ENCODE measurements at regions not wholly inside any gene's neighbourhood (a gene's known extent, or its start where the extent isn't known, plus 50 kb on each side); places are given as distances from the start of the nearest gene placed in this dataset.

- TF ChIP-seq CTCF (IDR thresholded peaks at IDR 0.05; ENCODE audit: control insufficient read depth, insufficient read depth, low read depth, low read length, missing control alignments), result no peak
- no peak overlapping the region for H3K4me3 ChIP-seq (ENCODE audit: control insufficient read depth, low read depth, low read length)
- no peak for DNase-seq (ENCODE audit: low read depth)
Observed at GRCh38 chr2:82538590-82539279, 1920.3 kb downstream of the SUCLG1 start.

- no peak for TF ChIP-seq CTCF (IDR thresholded peaks at IDR 0.05; ENCODE audit: control insufficient read depth, insufficient read depth, low read depth, low read length, missing control alignments)
- no peak overlapping the region for H3K4me3 ChIP-seq (ENCODE audit: control insufficient read depth, low read depth, low read length)
- no peak for DNase-seq (ENCODE audit: low read depth)
Observed at GRCh38 chr2:82528288-82528687, 1930.8 kb downstream of the SUCLG1 start.

- no peak for TF ChIP-seq CTCF (IDR thresholded peaks at IDR 0.05; ENCODE audit: control insufficient read depth, insufficient read depth, low read depth, low read length, missing control alignments)
- no peak for DNase-seq (ENCODE audit: low read depth)
- no peak overlapping the region for H3K4me3 ChIP-seq (ENCODE audit: control insufficient read depth, low read depth, low read length)
Observed at GRCh38 chr2:82527124-82527523, 1932.0 kb downstream of the SUCLG1 start.

- H3K4me3 ChIP-seq (ENCODE audit: control insufficient read depth, low read depth, low read length), result no peak overlapping the region
- no peak for DNase-seq (ENCODE audit: low read depth)
- TF ChIP-seq CTCF (IDR thresholded peaks at IDR 0.05; ENCODE audit: control insufficient read depth, insufficient read depth, low read depth, low read length, missing control alignments), result no peak
Observed at GRCh38 chr2:82526277-82526676, 1932.8 kb downstream of the SUCLG1 start.

- no peak for DNase-seq (ENCODE audit: low read depth)
- H3K4me3 ChIP-seq (ENCODE audit: control insufficient read depth, low read depth, low read length), result no peak overlapping the region
- TF ChIP-seq CTCF (IDR thresholded peaks at IDR 0.05; ENCODE audit: control insufficient read depth, insufficient read depth, low read depth, low read length, missing control alignments), result no peak
Observed at GRCh38 chr2:82525744-82526143, 1933.3 kb downstream of the SUCLG1 start.

- no peak for TF ChIP-seq CTCF (IDR thresholded peaks at IDR 0.05; ENCODE audit: control insufficient read depth, insufficient read depth, low read depth, low read length, missing control alignments)
- DNase-seq (ENCODE audit: low read depth), result no peak
- no peak overlapping the region for H3K4me3 ChIP-seq (ENCODE audit: control insufficient read depth, low read depth, low read length)
Observed at GRCh38 chr2:82524826-82525225, 1934.3 kb downstream of the SUCLG1 start.
